HL-60 (cell line): ENCODE measurements at regions not wholly inside any gene's neighbourhood (a gene's known extent, or its start where the extent isn't known, plus 50 kb on each side); places are given as distances from the start of the nearest gene placed in this dataset.

Source experiments
- TF ChIP-seq, protein P1 (sequence below): IDR thresholded peaks from one replicate; pipeline ENCODE4 v1.5.1; 2011; ENCODE audit warnings: low read length, control low read depth, inconsistent platforms; ENCODE audit not compliant: insufficient read depth
- TF ChIP-seq, protein P2 (sequence below): IDR thresholded peaks from 2 replicates; pipeline ENCODE4 v1.6.1; 2012; ENCODE audit warnings: low read depth; ENCODE audit not compliant: insufficient replicate concordance

DNA sequence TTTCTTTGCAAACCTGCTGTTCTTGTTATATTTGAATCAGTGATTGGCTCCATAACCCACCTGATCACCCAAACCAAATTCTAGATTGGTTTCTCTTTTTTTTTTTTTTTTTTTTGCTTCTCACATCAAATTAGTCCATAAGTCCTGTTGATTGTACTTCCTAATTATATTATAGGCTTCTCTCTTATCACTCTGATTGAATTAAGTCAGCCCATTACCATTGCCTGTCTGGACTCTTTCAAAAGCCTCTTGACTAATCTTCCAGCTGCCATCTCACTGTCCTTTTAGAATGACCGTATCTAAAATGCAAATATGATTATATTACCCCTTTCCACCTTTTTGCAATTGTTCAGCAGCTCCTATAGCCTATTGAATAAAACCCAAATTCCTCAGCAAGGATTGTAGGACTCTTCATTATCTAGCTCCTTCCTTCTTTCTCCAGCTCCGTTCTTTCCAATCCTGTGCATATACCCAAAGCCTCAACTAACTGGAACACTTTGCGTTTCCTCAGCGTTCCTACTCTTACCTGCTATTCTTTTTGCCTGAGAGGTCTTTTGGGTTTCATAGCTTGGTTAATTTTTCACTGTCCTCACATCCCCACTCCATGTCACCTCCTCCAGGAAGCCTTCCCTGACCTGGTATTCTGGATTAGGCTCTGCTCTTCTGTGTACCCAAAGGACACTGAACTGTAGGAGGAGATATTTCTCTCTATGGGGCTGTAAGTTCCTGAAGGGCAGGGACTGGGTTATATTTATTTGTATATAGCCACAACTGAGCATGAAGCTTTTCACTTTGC, 423.3 kb downstream of the TMEM135 start:
- TF ChIP-seq, protein P1, sequence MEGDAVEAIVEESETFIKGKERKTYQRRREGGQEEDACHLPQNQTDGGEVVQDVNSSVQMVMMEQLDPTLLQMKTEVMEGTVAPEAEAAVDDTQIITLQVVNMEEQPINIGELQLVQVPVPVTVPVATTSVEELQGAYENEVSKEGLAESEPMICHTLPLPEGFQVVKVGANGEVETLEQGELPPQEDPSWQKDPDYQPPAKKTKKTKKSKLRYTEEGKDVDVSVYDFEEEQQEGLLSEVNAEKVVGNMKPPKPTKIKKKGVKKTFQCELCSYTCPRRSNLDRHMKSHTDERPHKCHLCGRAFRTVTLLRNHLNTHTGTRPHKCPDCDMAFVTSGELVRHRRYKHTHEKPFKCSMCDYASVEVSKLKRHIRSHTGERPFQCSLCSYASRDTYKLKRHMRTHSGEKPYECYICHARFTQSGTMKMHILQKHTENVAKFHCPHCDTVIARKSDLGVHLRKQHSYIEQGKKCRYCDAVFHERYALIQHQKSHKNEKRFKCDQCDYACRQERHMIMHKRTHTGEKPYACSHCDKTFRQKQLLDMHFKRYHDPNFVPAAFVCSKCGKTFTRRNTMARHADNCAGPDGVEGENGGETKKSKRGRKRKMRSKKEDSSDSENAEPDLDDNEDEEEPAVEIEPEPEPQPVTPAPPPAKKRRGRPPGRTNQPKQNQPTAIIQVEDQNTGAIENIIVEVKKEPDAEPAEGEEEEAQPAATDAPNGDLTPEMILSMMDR = no peak
- TF ChIP-seq, protein P2, sequence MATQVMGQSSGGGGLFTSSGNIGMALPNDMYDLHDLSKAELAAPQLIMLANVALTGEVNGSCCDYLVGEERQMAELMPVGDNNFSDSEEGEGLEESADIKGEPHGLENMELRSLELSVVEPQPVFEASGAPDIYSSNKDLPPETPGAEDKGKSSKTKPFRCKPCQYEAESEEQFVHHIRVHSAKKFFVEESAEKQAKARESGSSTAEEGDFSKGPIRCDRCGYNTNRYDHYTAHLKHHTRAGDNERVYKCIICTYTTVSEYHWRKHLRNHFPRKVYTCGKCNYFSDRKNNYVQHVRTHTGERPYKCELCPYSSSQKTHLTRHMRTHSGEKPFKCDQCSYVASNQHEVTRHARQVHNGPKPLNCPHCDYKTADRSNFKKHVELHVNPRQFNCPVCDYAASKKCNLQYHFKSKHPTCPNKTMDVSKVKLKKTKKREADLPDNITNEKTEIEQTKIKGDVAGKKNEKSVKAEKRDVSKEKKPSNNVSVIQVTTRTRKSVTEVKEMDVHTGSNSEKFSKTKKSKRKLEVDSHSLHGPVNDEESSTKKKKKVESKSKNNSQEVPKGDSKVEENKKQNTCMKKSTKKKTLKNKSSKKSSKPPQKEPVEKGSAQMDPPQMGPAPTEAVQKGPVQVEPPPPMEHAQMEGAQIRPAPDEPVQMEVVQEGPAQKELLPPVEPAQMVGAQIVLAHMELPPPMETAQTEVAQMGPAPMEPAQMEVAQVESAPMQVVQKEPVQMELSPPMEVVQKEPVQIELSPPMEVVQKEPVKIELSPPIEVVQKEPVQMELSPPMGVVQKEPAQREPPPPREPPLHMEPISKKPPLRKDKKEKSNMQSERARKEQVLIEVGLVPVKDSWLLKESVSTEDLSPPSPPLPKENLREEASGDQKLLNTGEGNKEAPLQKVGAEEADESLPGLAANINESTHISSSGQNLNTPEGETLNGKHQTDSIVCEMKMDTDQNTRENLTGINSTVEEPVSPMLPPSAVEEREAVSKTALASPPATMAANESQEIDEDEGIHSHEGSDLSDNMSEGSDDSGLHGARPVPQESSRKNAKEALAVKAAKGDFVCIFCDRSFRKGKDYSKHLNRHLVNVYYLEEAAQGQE = no peak
